ENCODE measurements at regions not wholly inside any gene's neighbourhood (a gene's known extent, or its start where the extent isn't known, plus 50 kb on each side); places are given as distances from the start of the nearest gene placed in this dataset.

DNA sequence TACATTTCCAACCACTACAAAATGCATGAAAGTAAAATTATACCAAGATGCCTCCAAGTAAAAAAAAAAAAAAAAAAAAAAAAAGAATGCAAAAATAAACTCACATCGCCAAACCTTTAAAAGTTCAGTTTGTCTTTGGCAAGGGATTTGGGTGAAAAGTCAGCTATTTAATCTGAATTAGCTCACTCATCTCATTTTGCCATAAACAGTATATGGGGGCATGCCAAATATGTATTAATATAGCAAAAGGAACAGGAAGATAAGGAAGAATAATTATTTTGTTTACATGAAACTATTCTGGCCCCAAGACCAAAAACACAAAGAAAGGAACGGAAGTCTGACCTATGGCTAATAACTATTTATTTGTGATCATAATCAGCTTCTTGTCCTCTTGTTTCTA is 114.7 kb upstream of the SLC6A14 start:
- TF ChIP-seq JUN (IDR thresholded peaks at IDR 0.05; ENCODE audit: borderline replicate concordance, insufficient read depth, insufficient read length, low read depth) (no peak), POLR2A (IDR thresholded peaks at IDR 0.05; ENCODE audit: low read depth, low read length) (no peak), EZH2 (IDR thresholded peaks at IDR 0.05; ENCODE audit: borderline replicate concordance, low read depth, low read length, severe bottlenecking) (no peak), FOS (IDR thresholded peaks at IDR 0.05; ENCODE audit: borderline replicate concordance, insufficient read depth, low read length) (no peak)
- TF ChIP-seq, protein P1, sequence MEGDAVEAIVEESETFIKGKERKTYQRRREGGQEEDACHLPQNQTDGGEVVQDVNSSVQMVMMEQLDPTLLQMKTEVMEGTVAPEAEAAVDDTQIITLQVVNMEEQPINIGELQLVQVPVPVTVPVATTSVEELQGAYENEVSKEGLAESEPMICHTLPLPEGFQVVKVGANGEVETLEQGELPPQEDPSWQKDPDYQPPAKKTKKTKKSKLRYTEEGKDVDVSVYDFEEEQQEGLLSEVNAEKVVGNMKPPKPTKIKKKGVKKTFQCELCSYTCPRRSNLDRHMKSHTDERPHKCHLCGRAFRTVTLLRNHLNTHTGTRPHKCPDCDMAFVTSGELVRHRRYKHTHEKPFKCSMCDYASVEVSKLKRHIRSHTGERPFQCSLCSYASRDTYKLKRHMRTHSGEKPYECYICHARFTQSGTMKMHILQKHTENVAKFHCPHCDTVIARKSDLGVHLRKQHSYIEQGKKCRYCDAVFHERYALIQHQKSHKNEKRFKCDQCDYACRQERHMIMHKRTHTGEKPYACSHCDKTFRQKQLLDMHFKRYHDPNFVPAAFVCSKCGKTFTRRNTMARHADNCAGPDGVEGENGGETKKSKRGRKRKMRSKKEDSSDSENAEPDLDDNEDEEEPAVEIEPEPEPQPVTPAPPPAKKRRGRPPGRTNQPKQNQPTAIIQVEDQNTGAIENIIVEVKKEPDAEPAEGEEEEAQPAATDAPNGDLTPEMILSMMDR (IDR thresholded peaks at IDR 0.05; ENCODE audit: extremely low read depth in 1 of 2, insufficient read depth in 1 of 2, low read depth in 1 of 2, low read length in 2 of 2): no peak
- TF ChIP-seq, protein P2, sequence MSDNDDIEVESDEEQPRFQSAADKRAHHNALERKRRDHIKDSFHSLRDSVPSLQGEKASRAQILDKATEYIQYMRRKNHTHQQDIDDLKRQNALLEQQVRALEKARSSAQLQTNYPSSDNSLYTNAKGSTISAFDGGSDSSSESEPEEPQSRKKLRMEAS (IDR thresholded peaks at IDR 0.05; ENCODE audit: insufficient read depth, insufficient read length): no peak

Data from endothelial cell of umbilical vein (primary cell).